NB4 (cell line): ENCODE measurements at regions not wholly inside any gene's neighbourhood (a gene's known extent, or its start where the extent isn't known, plus 50 kb on each side); places are given as distances from the start of the nearest gene placed in this dataset.

Experiments
- MAX ChIP-seq: IDR thresholded peaks from 2 replicates; pipeline ENCODE4 v1.6.1; 2011; ENCODE audit warnings: low read depth, low read length
- MYC ChIP-seq: IDR thresholded peaks from 2 replicates; pipeline ENCODE4 v1.6.1; 2011; ENCODE audit warnings: low read depth, low read length
- POLR2A ChIP-seq: IDR thresholded peaks from 2 replicates; pipeline ENCODE4 v1.6.1; 2011; ENCODE audit warnings: mild to moderate bottlenecking; ENCODE audit not compliant: insufficient read length; ENCODE audit errors: extremely low read depth
- TF ChIP-seq, protein P1 (sequence below): IDR thresholded peaks from one replicate; pipeline ENCODE4 v1.5.1; 2012; ENCODE audit warnings: low read depth, low read length

- no peak for TF ChIP-seq POLR2A
- no peak for TF ChIP-seq MAX
- TF ChIP-seq, protein P1, sequence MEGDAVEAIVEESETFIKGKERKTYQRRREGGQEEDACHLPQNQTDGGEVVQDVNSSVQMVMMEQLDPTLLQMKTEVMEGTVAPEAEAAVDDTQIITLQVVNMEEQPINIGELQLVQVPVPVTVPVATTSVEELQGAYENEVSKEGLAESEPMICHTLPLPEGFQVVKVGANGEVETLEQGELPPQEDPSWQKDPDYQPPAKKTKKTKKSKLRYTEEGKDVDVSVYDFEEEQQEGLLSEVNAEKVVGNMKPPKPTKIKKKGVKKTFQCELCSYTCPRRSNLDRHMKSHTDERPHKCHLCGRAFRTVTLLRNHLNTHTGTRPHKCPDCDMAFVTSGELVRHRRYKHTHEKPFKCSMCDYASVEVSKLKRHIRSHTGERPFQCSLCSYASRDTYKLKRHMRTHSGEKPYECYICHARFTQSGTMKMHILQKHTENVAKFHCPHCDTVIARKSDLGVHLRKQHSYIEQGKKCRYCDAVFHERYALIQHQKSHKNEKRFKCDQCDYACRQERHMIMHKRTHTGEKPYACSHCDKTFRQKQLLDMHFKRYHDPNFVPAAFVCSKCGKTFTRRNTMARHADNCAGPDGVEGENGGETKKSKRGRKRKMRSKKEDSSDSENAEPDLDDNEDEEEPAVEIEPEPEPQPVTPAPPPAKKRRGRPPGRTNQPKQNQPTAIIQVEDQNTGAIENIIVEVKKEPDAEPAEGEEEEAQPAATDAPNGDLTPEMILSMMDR = no peak
- TF ChIP-seq MYC = no peak
Observed at GRCh38 chr3:107227091-107227490, 150.1 kb upstream of the CCDC54 start.
